ENCODE measurements at regions not wholly inside any gene's neighbourhood (a gene's known extent, or its start where the extent isn't known, plus 50 kb on each side); places are given as distances from the start of the nearest gene placed in this dataset.

DNA sequence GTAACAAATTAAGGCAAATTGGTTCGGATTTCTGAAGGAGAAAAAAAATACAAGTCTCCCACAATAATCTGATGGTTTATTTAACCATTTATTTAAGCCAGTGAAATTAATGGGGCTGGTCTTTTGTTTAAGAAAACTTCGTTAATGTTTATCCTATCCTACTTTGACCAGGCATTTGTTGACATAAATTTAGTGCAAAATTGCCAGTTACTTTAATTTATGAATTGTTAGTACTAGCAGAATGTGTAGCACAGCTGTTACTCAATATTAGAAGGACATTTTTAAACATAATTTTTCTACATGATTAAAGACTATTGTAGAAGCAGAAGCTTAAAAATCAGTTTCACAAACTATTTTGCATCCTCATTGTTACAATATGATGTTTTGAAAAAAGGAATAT lies 687.6 kb upstream of the PTBP2 start:
- Histone ChIP-seq H3K4me1 (ENCODE audit: control insufficient read depth in 3 of 3, insufficient read depth in 3 of 3, low read length in 3 of 3) (no peaks in the 10 kb centered on the region), H3K27me3 (ENCODE audit: control insufficient read depth in 3 of 3, insufficient read depth in 3 of 3, low read length in 3 of 3) (no peaks in the 10 kb centered on the region)

DNA sequence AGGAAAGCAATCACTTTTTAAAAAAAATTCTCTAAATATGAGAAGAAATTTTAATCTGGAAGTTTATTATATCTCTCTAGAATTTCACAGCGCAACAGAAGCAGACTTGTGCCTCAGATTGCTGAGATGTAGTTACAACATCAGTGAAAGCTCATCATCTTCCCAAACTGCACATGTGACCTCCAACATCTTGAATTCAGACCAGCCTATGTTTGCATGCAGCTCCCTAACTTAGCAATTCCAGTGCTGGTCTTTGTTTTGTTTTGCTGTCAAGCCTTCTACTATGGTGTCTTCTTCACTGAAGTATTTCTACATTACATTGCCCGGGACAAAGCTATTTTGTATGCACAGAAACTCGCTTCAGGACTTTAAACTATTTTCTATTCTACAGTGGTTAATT lies 684.8 kb upstream of the PTBP2 start:
- no peak overlapping the region for H3K9ac ChIP-seq (ENCODE audit: low read depth in 1 of 3, low read length in 3 of 3)
- H3K36me3 ChIP-seq (ENCODE audit: control insufficient read depth in 3 of 3, insufficient read depth in 3 of 3, low read length in 3 of 3), result no peaks in the 10 kb centered on the region
- no peaks in the 10 kb centered on the region for H3K4me1 ChIP-seq (ENCODE audit: control insufficient read depth in 3 of 3, insufficient read depth in 3 of 3, low read length in 3 of 3)
- H3K4me3 ChIP-seq (ENCODE audit: low read length in 3 of 3), result no peak overlapping the region
- H3K9me3 ChIP-seq (ENCODE audit: control insufficient read depth in 3 of 3, low read length in 3 of 3), result no peaks in the 10 kb centered on the region
- no peak overlapping the region for H3K27ac ChIP-seq (ENCODE audit: low read depth, low read length)
- no peaks in the 10 kb centered on the region for H3K27me3 ChIP-seq (ENCODE audit: control insufficient read depth in 3 of 3, insufficient read depth in 3 of 3, low read length in 3 of 3)

More for the DNA sequence above, 687.6 kb upstream of the PTBP2 start:
- no peak overlapping the region for H3K4me3 ChIP-seq (ENCODE audit: low read length in 3 of 3)
- no peaks in the 10 kb centered on the region for H3K36me3 ChIP-seq (ENCODE audit: control insufficient read depth in 3 of 3, insufficient read depth in 3 of 3, low read length in 3 of 3)
- no peak overlapping the region for H3K9ac ChIP-seq (ENCODE audit: low read depth in 1 of 3, low read length in 3 of 3)
- H3K27ac ChIP-seq (ENCODE audit: low read depth, low read length), result no peak overlapping the region
- H3K9me3 ChIP-seq (ENCODE audit: control insufficient read depth in 3 of 3, low read length in 3 of 3), result no peaks in the 10 kb centered on the region

- Histone ChIP-seq H3K9me3 (ENCODE audit: control insufficient read depth in 3 of 3, low read length in 3 of 3) (no peaks in the 10 kb centered on the region), H3K27me3 (ENCODE audit: control insufficient read depth in 3 of 3, insufficient read depth in 3 of 3, low read length in 3 of 3) (no peaks in the 10 kb centered on the region), H3K9ac (ENCODE audit: low read depth in 1 of 3, low read length in 3 of 3) (no peak overlapping the region), H3K4me3 (ENCODE audit: low read length in 3 of 3) (no peak overlapping the region), H3K4me1 (ENCODE audit: control insufficient read depth in 3 of 3, insufficient read depth in 3 of 3, low read length in 3 of 3) (no peaks in the 10 kb centered on the region), H3K36me3 (ENCODE audit: control insufficient read depth in 3 of 3, insufficient read depth in 3 of 3, low read length in 3 of 3) (no peaks in the 10 kb centered on the region), H3K27ac (ENCODE audit: low read depth, low read length) (no peak overlapping the region)
These were observed 682.9 kb upstream of the PTBP2 start for GRCh38 chr1:96038636-96039035.

DNA sequence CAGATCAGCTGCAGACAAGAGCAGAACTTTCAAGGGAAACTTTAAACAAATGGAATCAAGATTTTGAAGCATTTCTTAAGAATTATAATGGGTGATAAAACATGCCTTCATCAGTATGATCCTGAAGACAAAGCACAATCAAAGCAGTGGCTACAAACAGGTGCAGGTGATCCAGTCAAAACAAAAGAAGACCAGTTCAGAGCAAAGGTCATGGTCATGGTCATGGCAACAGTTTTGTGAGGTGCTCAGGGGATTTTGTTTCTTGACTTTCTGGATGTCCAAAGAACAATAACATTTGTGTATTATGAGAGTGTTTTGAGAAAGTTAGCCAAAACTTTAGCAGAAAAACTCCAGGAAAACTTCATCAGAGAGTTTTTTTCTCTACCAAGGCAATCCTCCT lies 681.7 kb upstream of the PTBP2 start:
- Histone ChIP-seq H3K27me3 (ENCODE audit: control insufficient read depth in 3 of 3, insufficient read depth in 3 of 3, low read length in 3 of 3) (no peaks in the 10 kb centered on the region), H3K36me3 (ENCODE audit: control insufficient read depth in 3 of 3, insufficient read depth in 3 of 3, low read length in 3 of 3) (no peaks in the 10 kb centered on the region), H3K4me3 (ENCODE audit: low read length in 3 of 3) (no peak overlapping the region), H3K4me1 (ENCODE audit: control insufficient read depth in 3 of 3, insufficient read depth in 3 of 3, low read length in 3 of 3) (no peaks in the 10 kb centered on the region), H3K9me3 (ENCODE audit: control insufficient read depth in 3 of 3, low read length in 3 of 3) (no peaks in the 10 kb centered on the region), H3K27ac (ENCODE audit: low read depth, low read length) (no peak overlapping the region), H3K9ac (ENCODE audit: low read depth in 1 of 3, low read length in 3 of 3) (no peak overlapping the region)

DNA sequence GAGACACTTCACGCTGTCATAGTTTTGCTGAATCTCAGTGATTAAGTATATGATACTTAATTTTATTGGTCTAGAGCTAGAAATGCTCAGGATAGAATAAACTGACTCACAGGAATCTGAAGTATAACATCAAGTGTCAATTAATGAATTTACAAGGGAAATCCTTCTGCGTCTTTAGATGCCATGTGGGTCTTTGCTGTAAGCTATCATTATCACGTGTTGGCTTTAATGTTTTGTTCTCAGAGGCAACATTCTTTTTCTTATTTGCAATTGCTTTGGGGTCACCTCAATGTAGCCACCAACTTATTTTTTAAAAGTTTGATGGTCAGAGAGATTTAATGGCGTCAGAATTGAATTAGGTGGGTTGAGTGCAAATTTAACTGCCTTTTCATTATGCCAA lies 680.1 kb upstream of the PTBP2 start:
- Histone ChIP-seq H3K9me3 (ENCODE audit: control insufficient read depth in 3 of 3, low read length in 3 of 3) (no peaks in the 10 kb centered on the region), H3K4me3 (ENCODE audit: low read length in 3 of 3) (no peak overlapping the region), H3K27me3 (ENCODE audit: control insufficient read depth in 3 of 3, insufficient read depth in 3 of 3, low read length in 3 of 3) (no peaks in the 10 kb centered on the region), H3K9ac (ENCODE audit: low read depth in 1 of 3, low read length in 3 of 3) (no peak overlapping the region), H3K36me3 (ENCODE audit: control insufficient read depth in 3 of 3, insufficient read depth in 3 of 3, low read length in 3 of 3) (no peaks in the 10 kb centered on the region), H3K4me1 (ENCODE audit: control insufficient read depth in 3 of 3, insufficient read depth in 3 of 3, low read length in 3 of 3) (no peaks in the 10 kb centered on the region), H3K27ac (ENCODE audit: low read depth, low read length) (no peak overlapping the region)

- H3K27ac ChIP-seq (ENCODE audit: low read depth, low read length), result no peak overlapping the region
- H3K36me3 ChIP-seq (ENCODE audit: control insufficient read depth in 3 of 3, insufficient read depth in 3 of 3, low read length in 3 of 3), result no peaks in the 10 kb centered on the region
- no peaks in the 10 kb centered on the region for H3K9me3 ChIP-seq (ENCODE audit: control insufficient read depth in 3 of 3, low read length in 3 of 3)
- H3K9ac ChIP-seq (ENCODE audit: low read depth in 1 of 3, low read length in 3 of 3), result no peak overlapping the region
- no peaks in the 10 kb centered on the region for H3K27me3 ChIP-seq (ENCODE audit: control insufficient read depth in 3 of 3, insufficient read depth in 3 of 3, low read length in 3 of 3)
- no peaks in the 10 kb centered on the region for H3K4me1 ChIP-seq (ENCODE audit: control insufficient read depth in 3 of 3, insufficient read depth in 3 of 3, low read length in 3 of 3)
- no peak overlapping the region for H3K4me3 ChIP-seq (ENCODE audit: low read length in 3 of 3)
These were observed 672.9 kb upstream of the PTBP2 start for GRCh38 chr1:96048572-96049212.

DNA sequence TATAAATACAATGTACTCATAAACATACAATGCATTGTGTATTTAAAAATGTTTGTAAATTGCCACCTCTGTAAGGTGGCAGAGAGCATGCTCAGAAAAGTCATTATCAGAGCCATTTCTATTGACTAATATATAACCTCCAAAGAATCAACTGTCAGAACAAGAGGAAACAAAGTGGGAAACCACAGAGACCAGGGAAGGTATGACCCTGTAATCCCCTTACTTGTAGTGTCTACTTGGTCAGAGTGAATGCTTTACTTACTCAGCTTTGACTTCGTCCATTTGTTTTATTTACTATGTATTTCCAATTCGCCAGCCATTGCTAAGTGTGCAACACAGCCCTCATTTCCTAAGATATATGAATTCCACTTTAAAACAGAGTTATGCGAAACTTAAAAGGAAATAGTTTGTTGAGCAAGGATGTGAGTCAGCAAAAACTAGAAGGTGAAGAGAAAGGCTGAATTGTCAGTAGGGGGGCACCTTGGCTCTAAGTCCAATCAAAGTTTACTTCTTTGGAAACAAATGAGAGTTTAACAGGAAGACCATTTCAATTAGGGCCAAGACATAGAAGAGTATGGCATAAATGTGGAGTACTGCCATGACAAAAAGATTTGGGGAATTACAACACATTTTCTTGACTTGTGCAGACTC lies 671.7 kb upstream of the PTBP2 start:
- Histone ChIP-seq H3K36me3 (ENCODE audit: control insufficient read depth in 3 of 3, insufficient read depth in 3 of 3, low read length in 3 of 3) (no peaks in the 10 kb centered on the region), H3K9ac (ENCODE audit: low read depth in 1 of 3, low read length in 3 of 3) (no peak overlapping the region), H3K4me1 (ENCODE audit: control insufficient read depth in 3 of 3, insufficient read depth in 3 of 3, low read length in 3 of 3) (no peaks in the 10 kb centered on the region)

DNA sequence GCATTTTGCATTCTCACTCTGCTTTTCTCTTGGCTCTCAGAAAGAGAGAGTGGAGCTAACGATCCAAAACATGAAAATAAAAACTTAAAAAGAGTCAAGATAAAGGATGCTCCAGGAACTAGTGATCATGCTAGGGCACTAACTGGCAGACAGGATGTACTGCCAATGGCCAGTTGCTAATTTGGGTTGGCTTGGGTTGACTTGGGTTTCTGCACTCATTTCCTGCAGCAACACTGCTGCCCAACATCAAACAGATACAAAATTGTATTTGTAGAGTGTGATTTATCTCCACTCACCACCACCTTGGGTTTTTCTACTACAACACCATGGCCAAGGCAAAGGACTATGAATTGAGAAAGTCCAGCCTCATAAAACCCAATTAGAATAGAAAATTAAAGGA lies 662.3 kb upstream of the PTBP2 start:
- Histone ChIP-seq H3K9ac (ENCODE audit: low read depth in 1 of 3, low read length in 3 of 3) (no peak overlapping the region), H3K9me3 (ENCODE audit: control insufficient read depth in 3 of 3, low read length in 3 of 3) (no peaks in the 10 kb centered on the region)

More for the DNA sequence above, 671.7 kb upstream of the PTBP2 start:
- H3K27me3 ChIP-seq (ENCODE audit: control insufficient read depth in 3 of 3, insufficient read depth in 3 of 3, low read length in 3 of 3), result no peaks in the 10 kb centered on the region
- no peaks in the 10 kb centered on the region for H3K9me3 ChIP-seq (ENCODE audit: control insufficient read depth in 3 of 3, low read length in 3 of 3)
- no peak overlapping the region for H3K4me3 ChIP-seq (ENCODE audit: low read length in 3 of 3)
- no peak overlapping the region for H3K27ac ChIP-seq (ENCODE audit: low read depth, low read length)

GRCh38 chr1:96059736-96060135 lies 661.8 kb upstream of the PTBP2 start:
- H3K4me3 ChIP-seq (ENCODE audit: low read length in 3 of 3), result no peak overlapping the region

More for the DNA sequence above, 662.3 kb upstream of the PTBP2 start:
- no peak overlapping the region for H3K27ac ChIP-seq (ENCODE audit: low read depth, low read length)
- H3K4me3 ChIP-seq (ENCODE audit: low read length in 3 of 3), result no peak overlapping the region
- no peaks in the 10 kb centered on the region for H3K36me3 ChIP-seq (ENCODE audit: control insufficient read depth in 3 of 3, insufficient read depth in 3 of 3, low read length in 3 of 3)
- H3K4me1 ChIP-seq (ENCODE audit: control insufficient read depth in 3 of 3, insufficient read depth in 3 of 3, low read length in 3 of 3), result no peaks in the 10 kb centered on the region
- no peaks in the 10 kb centered on the region for H3K27me3 ChIP-seq (ENCODE audit: control insufficient read depth in 3 of 3, insufficient read depth in 3 of 3, low read length in 3 of 3)

GRCh38 chr1:96060621-96061020 lies 661.0 kb upstream of the PTBP2 start:
- H3K27ac ChIP-seq (ENCODE audit: low read depth, low read length), result no peak overlapping the region
- no peak overlapping the region for H3K4me3 ChIP-seq (ENCODE audit: low read length in 3 of 3)
- no peak overlapping the region for H3K9ac ChIP-seq (ENCODE audit: low read depth in 1 of 3, low read length in 3 of 3)
- no peaks in the 10 kb centered on the region for H3K4me1 ChIP-seq (ENCODE audit: control insufficient read depth in 3 of 3, insufficient read depth in 3 of 3, low read length in 3 of 3)
- no peaks in the 10 kb centered on the region for H3K36me3 ChIP-seq (ENCODE audit: control insufficient read depth in 3 of 3, insufficient read depth in 3 of 3, low read length in 3 of 3)
- no peaks in the 10 kb centered on the region for H3K9me3 ChIP-seq (ENCODE audit: control insufficient read depth in 3 of 3, low read length in 3 of 3)
- no peaks in the 10 kb centered on the region for H3K27me3 ChIP-seq (ENCODE audit: control insufficient read depth in 3 of 3, insufficient read depth in 3 of 3, low read length in 3 of 3)

More at GRCh38 chr1:96059736-96060135, 661.8 kb upstream of the PTBP2 start:
- H3K27me3 ChIP-seq (ENCODE audit: control insufficient read depth in 3 of 3, insufficient read depth in 3 of 3, low read length in 3 of 3), result no peaks in the 10 kb centered on the region
- no peak overlapping the region for H3K9ac ChIP-seq (ENCODE audit: low read depth in 1 of 3, low read length in 3 of 3)
- no peaks in the 10 kb centered on the region for H3K4me1 ChIP-seq (ENCODE audit: control insufficient read depth in 3 of 3, insufficient read depth in 3 of 3, low read length in 3 of 3)
- H3K36me3 ChIP-seq (ENCODE audit: control insufficient read depth in 3 of 3, insufficient read depth in 3 of 3, low read length in 3 of 3), result no peaks in the 10 kb centered on the region
- no peaks in the 10 kb centered on the region for H3K9me3 ChIP-seq (ENCODE audit: control insufficient read depth in 3 of 3, low read length in 3 of 3)
- no peak overlapping the region for H3K27ac ChIP-seq (ENCODE audit: low read depth, low read length)
